ENCODE measurements at regions not wholly inside any gene's neighbourhood (a gene's known extent, or its start where the extent isn't known, plus 50 kb on each side); places are given as distances from the start of the nearest gene placed in this dataset.
"Not testable (repeated sequence)": the region's sequence is repeated elsewhere in the genome, so short reads cannot be mapped to it uniquely, and the experiment has no call there.

DNA sequence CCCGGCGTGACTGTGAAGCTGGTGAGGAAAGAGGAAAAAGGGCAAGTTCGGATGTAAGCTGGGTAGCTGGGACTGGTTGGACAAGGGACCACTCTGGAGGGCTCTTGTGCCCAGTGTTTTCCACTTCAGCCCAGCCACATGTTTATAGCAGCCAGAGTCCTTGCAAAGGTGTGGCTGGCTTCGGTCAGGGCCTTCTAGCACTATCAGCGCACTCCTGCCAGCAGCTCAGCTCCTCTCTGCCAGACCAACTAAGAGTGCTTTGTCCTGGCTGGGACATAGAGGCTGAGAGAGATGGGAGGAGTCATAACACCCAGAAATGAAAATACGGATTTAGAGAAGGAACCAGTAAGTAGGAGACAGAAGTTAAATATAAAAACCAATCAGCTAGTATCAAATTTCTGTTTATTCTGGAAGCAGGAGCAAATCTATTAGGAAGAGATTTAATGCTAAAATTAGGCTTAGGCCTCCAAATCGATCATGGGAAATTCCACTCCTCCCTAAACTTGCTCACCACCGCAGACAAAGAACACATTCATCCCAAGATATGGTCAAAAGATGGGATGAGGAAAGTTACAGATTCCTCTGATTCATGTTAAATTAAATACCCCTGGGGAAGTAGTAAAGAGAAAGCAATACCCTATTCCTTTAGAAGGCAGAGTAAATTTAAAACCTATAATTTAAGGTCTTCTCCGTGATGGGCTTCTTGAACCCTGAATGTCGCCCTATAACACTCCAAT, 135.0 kb downstream of the RALA start:
- no peak for DNase-seq (ENCODE audit: low read depth)

DNA sequence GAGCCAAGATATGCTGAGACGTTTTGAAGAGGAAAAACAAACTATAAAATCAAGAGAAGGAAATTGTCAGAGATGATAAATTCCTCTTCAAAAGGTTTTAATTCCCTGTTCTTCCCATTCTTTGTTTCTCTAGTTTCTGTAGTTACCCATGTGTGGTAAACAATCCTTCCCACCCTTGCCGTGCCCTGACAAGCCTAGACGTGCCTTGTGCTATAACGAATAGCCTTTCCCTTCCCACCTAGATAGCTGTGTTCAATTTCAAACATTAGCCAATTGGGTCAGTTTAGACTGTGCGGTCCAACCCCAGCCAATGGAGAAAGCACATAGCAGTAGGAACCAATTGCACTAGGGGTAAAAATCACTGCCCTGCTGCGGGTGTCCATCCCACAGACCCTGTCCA, 138.1 kb downstream of the RALA start:
- DNase-seq (ENCODE audit: low read depth), result no peak

DNA sequence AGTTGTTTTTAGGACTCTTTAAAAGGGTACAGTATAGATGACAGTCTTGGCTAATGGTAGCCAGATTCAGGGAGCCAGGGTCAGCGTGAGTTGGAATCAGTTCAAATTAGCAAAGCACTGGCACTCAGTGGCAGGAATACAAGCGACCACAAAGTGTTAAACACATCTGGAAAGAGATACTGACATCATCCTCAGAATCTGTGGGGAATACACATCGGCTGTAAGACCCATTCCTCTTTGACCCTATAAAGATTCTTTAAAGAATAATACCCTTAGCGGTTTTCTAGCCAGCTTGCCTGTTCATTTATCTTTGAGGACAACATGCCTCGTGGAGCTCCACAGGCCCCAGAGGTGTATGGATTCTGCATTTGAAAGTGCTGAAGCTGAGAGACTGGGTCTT, 139.1 kb downstream of the RALA start:
- DNase-seq (ENCODE audit: low read depth), result not testable (repeated sequence)

DNA sequence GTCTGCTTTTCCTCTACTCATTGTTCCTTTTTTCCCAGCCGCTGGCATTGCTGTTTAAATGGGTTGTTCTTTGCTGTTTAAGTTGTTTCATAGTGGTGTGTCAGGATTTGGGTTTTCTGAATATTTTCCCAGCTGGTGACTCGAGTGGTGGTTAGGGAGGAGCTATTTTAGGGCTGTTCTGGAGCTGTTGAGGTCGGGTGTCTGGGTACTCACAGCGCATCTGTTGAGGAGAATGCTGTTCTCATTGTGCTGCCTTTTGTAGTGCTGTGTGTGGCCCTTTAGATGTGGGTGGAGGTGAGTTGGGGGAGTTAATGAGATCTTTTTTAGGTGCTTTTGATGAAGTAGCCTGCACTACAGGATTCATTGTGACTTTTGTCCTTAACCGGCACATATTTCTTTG, 139.5 kb downstream of the RALA start:
- DNase-seq (ENCODE audit: low read depth), result not testable (repeated sequence)

DNA sequence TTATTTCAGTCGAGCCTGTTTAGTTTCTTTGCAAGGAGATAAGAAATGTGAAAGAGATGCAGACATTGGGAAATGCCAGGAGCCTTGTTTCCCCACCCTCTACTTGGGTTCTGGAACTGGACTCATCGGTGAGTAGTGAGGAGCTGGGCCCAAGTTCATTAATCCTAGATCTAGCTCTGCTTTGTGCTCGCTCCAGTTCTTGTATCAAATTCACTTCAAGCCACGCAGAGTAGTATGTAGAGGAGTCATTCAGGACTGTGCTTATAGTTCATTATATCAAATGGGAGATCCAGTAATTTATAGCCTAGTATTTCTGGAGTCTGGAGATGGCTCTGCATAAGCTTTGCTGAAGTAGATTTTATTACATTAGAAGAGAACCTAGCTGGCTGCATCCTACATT, 142.5 kb downstream of the RALA start:
- not testable (repeated sequence) for DNase-seq (ENCODE audit: low read depth)

DNA sequence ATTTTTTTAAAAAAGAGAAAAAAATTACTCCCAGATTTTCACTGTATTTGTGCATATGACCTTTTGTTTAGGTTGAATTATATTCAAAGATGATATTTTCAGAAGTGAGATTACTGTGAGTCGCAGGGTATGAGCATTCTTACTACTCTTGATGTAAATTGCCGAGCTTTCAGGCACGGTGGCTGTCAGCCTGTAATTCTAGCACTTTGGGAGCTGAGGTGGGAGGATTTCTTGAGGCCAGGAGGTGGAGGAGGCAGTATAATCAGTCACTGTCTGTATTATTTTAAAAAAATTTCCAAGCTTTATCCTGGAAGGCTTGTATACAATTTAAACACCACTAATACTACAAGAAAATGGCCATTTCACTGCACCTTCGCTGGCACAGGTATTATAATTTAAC, 145.1 kb downstream of the RALA start:
- DNase-seq (ENCODE audit: low read depth), result not testable (repeated sequence)

DNA sequence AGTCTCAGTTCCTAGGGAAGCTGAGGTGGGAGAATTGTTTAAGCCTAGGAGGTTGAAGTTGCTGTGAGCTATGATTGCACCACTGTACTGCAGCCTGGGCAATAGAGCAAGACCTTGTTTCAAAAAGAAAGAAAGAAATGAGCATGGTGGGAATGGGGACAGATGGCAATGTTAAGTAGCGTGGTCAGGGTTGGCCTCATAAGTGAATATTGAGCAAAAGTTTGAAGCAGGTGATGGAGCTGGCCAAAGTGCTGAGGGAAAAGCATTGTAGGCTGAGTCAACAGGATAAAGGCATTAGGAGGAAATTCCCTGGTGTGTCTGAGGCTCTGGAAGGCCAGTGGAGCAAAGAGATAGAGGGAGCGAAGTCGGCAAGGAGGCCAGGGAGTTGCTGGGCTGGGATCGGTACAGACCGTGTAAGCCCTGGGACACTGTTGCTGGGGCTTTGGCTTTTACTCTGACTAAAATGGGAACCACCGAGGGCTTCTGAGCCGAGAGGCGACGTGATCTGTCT, 151.0 kb downstream of the RALA start:
- DNase-seq (ENCODE audit: low read depth), result not testable (repeated sequence)

DNA sequence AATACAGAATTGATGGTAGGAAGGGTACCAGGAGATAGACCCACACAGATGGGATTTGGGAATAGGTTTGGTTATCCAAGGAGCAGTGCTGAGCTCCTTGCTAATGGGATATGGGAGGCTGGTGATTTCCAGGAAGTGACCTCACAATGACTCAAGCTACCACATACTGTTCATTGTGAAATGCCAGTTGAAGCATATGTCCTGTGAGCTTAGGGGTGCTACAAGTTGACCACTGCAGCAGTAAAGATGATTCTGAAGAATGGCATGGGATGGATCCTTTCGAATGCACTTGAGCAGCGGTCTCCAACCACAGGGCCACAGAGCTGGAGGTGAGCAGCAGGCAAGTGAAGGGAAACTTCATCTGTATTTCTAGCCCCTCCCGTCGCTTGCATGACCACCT, 158.2 kb downstream of the RALA start:
- DNase-seq (ENCODE audit: low read depth), result peak; percentile 52

DNA sequence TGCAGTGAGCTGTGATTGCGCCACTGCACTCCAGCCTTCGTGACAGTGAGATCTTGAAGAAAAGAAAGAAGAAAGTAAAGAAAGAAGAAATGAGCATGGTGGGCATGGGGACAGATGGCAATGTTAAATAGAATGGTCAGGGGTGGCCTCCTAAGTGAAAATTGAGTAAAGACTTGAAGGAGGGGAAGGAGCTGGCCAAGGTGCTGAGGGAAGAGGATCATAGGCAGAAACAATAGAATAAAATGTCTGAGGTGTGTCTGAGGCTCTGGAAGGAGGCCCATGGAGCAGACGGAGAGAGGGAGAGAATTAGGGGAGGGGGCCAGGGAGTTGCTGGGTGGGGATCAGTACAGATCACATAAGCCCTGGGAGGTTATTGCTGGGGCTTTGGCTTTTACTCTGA, 163.1 kb downstream of the RALA start:
- DNase-seq (ENCODE audit: low read depth), result not testable (repeated sequence)

DNA sequence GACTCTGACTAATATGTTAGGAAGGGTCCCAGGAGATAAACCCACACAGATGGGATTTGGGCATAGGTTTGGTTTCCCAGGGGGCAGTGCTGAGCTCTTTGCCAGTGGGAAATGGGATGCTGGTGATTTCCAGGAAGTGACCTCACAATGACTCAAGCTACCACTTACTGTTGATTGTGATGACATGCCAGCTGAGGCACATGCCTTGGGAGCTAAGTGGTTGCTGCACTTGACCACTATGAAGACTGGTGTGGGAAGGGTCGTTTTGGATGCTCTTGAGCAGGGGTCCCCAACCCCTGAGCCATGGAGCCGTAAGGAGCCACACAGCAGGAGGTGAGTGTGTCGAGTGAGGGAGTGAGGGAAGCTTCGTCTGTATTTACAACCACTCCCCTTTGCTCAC, 159.0 kb upstream of the CDK13 start:
- DNase-seq (ENCODE audit: low read depth), result peak; percentile 62

DNA sequence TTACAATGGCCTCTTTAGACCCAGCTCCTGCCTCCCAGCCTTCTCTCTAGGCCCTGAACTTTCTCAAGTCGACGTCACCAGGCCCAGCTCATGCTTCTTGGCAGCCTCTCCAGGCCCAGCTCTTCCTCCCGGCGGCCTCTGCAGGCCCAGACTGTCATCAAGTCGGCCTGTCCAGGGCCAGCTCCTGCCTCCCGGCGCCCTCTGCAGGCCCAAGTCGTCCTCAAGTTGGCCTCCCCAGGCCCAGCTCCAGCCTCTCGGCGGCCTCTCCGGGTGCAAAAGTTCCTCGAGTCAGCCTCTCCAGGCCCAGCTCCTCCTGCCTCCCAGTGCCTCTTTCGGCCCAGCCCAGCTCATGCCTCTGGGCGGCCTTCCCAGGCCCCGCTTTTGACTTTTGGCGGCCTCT, 158.1 kb upstream of the CDK13 start:
- peak; percentile 61 for DNase-seq (ENCODE audit: low read depth)

DNA sequence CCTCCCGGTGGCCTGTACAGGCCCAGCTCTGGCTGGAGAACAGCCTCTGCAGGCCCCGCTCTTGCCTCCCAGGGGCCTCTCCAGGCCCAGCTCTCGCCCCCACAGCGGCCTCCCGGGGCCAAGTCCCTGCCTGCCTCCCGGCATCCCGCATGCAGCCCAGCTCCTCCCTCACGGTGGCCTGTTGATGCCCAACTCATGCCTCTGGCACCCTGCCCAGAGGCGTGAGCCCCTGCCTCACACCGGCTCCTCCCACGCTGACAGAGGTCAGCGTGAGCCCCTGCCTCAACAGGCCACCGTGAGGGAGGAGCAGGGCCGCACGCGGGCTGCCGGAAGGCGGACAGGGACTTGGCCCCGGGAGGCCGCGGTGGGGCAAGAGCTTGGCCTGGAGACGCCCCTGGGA, 157.0 kb upstream of the CDK13 start:
- DNase-seq (ENCODE audit: low read depth), result not testable (repeated sequence)

DNA sequence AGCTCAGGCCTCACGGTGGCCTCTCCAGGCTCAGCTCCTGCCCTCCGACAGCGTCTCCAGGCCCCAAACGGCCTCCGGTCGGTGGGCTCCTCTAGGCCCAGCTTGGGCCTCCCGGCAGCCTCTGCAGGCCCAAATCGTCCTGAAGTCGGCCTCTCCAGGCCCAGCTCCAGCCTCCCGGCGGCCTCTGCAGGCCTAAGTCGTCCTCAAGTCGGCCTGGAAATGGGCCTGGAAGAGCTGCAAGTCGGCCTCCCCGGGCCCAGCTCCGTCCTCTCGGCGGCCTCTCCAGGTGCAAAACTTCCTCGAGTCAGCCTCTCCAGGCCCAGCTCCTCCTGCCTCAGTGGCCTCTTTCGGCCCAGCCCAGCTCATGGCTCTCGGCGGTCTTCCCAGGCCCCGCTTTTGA, 156.2 kb upstream of the CDK13 start:
- not testable (repeated sequence) for DNase-seq (ENCODE audit: low read depth)

DNA sequence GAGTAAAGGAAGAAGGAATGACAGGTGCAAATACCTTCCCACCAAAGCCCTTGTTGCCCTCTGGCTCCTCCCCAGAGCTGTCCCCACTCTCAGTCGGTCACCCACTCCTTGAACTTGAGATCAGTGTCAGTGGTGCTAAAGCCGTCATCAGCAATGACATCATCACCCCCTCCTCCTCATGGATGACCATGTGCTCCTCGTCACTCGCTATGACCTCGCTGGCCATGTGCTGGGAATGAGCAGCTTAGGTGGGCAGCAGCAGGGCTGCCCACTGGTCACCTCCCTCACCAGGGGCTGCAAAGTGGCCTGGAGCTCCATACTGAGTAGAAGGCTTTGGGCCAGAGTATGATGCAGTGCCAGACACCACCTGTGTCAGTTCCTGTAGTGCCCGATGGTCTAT, 153.1 kb upstream of the CDK13 start:
- not testable (repeated sequence) for DNase-seq (ENCODE audit: low read depth)

DNA sequence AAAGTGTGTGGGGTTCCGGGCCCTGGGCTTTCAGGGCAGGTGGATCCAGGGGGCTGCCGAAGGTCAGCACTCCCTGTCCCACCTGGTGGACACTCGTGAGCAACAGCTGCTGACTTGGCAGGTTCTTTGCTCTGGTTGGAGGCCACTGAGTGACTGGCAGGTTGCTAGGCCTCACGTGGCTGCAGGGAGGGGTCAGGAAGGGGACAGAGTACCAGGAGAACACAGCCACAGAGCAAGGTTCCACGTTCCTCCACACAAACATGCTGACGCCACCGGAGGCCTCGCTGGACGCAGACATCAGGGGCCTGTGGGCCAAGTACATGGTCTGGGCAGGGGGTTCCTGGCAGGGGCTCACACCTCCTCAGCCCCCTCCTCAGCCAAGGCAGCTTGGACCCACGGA, 152.0 kb upstream of the CDK13 start:
- DNase-seq (ENCODE audit: low read depth), result not testable (repeated sequence)

DNA sequence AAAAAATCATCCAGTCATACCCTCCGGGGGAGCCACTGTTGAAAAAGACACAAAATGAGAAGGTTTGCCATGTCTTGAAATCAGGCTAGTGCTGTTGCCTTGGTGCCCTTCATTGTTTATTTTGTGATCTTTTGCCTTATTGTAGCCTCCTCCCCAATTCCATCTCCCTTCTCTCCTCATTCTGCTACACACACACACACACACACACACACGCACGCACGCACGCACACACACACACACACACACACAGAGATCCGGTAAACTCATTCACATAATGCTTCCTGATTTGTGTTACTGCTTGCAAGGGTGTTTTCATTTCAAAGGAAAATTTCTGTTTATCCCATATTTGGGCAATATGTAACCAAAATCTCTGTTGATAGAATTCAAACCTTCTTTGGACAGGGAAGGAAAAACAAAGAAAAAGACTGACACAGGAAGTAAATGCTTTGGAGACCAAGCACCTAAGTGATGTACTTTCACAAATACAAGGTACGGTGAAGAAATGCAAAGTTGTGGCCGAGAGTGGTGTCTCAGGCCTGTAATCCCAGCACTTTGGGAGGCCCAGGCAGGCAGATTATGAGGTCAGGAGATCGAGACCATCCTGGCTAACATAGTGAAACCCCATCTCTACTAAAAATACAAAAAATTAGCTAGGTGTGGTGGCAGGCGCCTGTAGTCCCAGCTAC, 141.1 kb upstream of the CDK13 start:
- DNase-seq (ENCODE audit: low read depth), result no peak

DNA sequence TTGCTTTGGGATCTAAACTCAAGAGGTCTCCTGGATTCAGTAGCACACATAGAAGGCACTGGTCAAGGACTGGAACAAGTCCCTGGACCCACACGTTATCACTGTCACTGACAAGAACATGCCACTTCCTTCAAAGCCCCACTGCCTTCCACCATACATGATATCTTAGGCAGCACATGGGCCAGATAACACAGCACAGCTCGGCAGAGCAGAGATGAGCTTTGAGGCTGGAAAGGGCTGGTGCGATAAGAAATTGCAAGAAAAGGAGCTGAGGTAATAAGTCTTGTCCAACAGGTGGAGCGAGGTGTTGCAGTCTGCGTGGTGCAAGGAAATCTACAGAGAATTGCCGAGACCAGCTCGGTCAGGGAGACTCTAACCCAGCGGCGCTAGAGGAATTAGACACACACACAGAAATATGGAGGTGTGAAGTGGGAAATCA, 139.8 kb upstream of the CDK13 start:
- DNase-seq (ENCODE audit: low read depth), result no peak

DNA sequence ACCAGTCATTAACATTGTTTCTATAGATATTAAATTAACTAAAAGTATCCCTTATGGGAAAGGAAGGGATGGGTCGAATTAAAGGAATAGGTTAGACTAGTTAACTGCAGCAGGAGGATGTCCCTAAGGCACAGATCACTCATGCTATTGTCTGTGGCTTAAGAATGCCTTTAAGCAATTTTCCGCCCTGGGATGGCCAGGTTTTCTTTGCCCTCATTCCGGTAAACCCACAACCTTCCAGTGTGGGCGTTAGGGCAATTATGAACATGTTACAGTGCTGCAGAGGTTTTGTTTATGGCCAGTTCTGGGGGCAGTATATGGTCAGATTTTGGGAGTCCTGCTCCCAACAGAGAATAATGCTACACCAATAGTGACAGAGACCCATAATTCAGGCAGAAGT, 139.3 kb upstream of the CDK13 start:
- peak; percentile 58 for DNase-seq (ENCODE audit: low read depth)

DNA sequence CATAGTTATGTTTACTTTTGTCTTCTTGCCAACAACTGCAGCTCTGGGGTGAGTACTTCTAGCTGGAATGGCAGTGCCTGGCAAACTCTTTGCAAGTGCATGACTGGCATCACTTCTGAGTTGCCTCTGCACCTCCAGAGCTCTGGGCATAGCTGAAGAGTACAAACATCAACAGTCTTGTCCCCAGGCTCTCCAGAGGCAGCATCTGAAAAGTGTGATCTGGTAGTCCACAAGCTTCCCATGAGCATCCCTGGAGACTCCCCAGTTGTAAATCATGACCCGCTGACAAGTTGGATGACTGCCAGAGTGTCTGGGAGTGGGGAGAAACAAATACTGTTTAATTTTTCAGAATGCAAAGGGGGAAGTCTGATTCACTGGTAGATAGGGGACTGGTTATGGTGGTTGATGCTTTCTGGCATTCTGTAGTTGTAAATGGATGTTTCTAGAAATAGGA, 138.9 kb upstream of the CDK13 start:
- peak; percentile 74 for DNase-seq (ENCODE audit: low read depth)

DNA sequence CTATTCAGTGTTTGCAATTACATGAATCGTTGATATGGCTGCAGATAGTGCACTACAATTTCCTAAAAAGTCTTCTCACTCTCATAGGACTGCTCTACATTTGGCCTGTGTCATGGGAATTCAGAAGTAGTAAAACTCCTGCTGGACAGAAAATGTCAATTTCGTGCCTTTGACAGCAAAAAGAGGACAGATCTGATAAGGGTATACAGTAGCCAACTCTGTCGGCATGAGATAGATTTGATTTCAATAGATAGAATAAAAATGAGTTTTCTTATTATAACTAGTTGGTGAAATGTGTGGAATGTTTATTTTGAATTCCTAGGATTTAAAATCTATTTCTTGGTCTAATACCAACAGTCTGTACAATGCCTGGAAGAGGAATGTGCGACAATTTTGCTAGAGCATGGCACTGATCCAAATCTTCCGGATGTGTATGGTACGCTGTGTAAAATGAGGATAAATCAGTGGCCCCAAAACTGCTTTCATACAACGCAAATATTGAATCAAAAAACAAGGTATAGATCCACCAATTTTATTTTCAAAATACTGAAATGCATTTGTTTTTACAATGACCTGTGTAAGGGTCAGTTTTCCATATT, 133.5 kb upstream of the CDK13 start:
- no peak for DNase-seq (ENCODE audit: low read depth)

DNA sequence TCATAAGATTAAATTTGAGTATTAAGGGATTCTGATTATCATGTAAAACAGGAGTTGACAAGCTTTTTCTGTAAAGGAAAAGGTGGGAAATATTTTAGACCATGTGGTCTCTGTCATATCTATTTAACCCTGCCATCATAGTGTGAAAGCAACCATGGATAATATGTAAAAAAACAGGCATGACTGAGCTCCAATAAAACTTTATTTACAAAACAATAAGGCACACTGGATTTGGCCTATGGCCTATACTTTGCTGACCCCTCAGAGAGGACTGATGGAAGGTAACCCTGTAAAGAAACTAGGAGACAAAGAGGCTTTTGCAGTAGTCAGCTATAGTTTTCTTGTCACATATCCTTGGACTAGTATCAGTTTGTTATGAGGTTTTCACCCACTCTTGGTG, 130.5 kb upstream of the CDK13 start:
- DNase-seq (ENCODE audit: low read depth), result no peak

DNA sequence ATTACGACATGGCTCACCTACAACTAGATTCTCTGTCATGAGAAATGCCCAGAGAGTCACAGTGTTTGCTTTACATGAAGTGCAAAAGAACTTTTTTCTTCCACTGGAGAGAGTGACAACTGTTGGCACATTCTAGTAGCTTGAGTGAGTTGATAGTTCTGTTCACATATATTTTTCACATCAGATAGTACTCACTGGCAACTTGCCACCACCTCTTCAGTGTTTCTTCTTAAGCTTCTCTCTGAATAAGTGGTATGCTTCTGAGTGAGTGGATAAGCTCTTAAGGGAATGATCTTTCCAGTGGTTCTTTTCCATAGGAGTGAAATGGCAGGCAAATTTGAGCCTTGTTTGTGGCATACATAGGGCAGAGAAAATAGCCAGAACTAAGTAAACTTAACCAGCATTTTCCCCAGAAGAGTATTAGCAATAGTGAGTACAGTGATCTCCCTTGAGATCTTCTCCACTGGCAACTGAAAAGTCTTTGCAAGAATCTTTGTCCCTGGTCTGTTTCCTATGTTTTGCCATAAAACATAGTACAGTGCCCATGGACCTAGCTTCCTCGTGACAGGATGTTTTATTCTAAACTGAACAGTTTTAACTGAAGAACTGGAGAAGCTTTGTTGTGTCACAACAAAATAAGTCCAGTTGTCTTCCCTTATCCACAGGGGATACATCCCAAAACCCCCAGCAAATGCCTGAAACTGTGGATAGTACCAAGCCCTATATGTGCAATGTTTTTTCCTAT, 125.4 kb upstream of the CDK13 start:
- no peak for DNase-seq (ENCODE audit: low read depth)

Measured in Daoy (cell line).